Activated naive CD8-positive, alpha-beta T cell treated with anti-CD3 and anti-CD28 coated beads for 36 hours (primary cell): ENCODE measurements at regions not wholly inside any gene's neighbourhood (a gene's known extent, or its start where the extent isn't known, plus 50 kb on each side); places are given as distances from the start of the nearest gene placed in this dataset.
"Not testable (repeated sequence)": the region's sequence is repeated elsewhere in the genome, so short reads cannot be mapped to it uniquely, and the experiment has no call there.

ENCODE experiments used
- DNase-seq: peaks from one replicate; pipeline ENCODE4 v3.0.0; 2021
- H3K27ac Mint-ChIP-seq: one replicate; pipeline ENCODE4 v1.8.0; 2022; ENCODE audit warnings: mild to moderate bottlenecking, moderate library complexity, mixed read lengths
- H3K27me3 Mint-ChIP-seq: one replicate; pipeline ENCODE4 v1.8.0; 2022; ENCODE audit warnings: mild to moderate bottlenecking, mixed read lengths
- H3K36me3 Mint-ChIP-seq: one replicate; pipeline ENCODE4 v1.8.0; 2021; ENCODE audit warnings: mild to moderate bottlenecking, mixed read lengths
- H3K4me1 Mint-ChIP-seq: one replicate; pipeline ENCODE4 v1.8.0; 2021; ENCODE audit warnings: mixed read lengths
- H3K4me3 Mint-ChIP-seq: one replicate; pipeline ENCODE4 v1.8.0; 2022; ENCODE audit warnings: mild to moderate bottlenecking, moderate library complexity, mixed read lengths
- H3K9me3 Mint-ChIP-seq: one replicate; pipeline ENCODE4 v1.8.0; 2022; ENCODE audit warnings: mixed read lengths

DNA sequence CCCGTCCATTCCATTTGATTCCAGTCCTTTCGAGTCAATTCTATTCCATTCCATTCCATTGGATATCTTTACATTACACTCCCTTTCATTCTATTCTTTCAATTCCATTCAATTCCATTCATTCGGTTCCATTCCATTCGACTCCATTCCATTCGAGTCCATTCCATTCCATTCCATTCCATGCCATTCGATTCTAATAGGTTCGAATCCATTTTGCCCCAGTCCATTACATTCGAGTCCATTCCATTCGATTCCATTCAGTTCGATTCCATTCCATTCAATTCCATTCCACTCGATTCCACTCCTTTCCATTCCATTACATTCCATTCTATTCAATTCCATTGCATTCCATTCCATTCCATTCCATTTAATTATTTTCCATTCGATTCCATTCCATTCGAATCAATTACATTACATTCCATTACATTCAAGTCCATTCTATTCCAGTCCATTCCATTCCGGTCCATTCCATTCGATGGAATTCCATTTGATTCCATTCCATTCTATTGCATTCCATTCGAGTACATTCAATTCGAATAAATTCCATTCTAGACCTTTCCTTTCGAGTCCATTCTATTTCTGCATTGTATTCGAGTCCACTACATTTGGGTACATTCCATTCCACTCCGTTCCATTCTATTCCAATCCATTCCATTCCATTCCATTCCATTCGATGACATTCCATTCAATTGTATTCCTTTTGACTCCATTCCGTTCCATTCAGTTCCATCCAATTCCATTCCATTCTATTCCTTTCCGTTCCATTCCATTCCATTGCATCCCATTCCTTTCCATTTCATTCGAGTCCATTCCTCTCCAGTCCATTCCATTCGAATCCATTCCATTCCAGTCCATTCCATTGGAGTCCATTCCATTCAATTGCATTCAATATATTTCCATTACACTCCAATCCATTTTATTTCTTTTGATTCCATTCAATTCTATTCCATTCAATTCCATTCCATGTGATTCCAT, 2604.8 kb upstream of the TPTE start:
- no peaks in the 10 kb centered on the region for H3K9me3 Mint-ChIP-seq
- no peak overlapping the region for H3K4me3 Mint-ChIP-seq
- DNase-seq = no peak
- H3K36me3 Mint-ChIP-seq = peaks cover 11% of the 10 kb centered on the region
- no peak overlapping the region for H3K27ac Mint-ChIP-seq
- no peaks in the 10 kb centered on the region for H3K4me1 Mint-ChIP-seq
- no peaks in the 10 kb centered on the region for H3K27me3 Mint-ChIP-seq

DNA sequence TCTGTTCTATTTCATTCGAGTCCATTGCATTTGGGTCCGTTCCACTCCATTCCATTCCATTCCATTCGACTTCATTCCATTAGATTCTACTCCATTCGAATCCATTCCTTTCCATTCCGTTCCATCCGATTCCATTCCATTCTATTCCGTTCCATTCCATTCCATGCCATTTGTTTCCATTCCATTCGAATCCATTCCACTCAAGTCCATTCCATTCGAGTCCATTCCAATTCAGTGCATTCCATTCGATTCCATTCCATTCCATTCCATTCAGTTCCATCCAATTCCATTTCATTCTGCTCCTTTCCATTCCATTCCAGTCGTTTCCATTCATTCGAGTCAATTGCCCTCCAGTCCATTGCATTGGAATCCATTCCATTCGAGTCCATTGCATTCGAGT, 2603.7 kb upstream of the TPTE start:
- Mint-ChIP-seq H3K36me3 (peaks cover 22% of the 10 kb centered on the region), H3K9me3 (no peaks in the 10 kb centered on the region), H3K27me3 (no peaks in the 10 kb centered on the region), H3K27ac (no peak overlapping the region), H3K4me3 (no peak overlapping the region), H3K4me1 (no peaks in the 10 kb centered on the region)
- DNase-seq = no peak

DNA sequence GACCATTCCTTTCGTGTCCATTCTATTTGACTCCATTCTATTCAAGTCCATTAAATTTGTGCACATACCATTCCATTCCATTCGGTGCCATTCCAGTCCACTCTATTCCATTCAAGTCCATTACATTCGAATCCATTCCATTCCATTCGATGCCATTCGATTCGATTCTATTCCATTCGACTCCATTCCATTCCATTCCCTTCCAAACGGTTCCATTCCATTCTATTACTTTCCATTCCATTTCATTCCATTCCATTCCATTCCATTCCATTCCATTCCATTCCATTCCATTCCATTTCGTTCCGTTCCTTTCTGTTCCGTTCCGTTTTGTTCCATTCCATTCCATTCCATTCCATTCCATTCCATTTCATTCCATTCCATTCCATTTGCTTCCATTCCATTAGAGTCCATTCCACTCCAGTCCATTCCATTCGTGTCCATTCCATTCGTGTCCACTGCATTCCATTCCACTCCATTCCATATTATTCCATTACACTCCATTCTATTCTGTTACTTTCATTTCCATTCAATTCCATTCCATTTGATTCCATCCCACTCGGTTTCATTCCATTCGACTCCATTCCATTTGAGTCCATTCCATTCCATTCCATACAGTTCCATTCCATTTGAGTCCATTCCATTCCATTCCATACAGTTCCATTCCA, 2595.3 kb upstream of the TPTE start:
- H3K36me3 Mint-ChIP-seq = peaks cover 92% of the 10 kb centered on the region
- DNase-seq, H3K27ac Mint-ChIP-seq, H3K27me3 Mint-ChIP-seq, H3K4me3 Mint-ChIP-seq, H3K9me3 Mint-ChIP-seq, H3K4me1 Mint-ChIP-seq: not testable (repeated sequence)

DNA sequence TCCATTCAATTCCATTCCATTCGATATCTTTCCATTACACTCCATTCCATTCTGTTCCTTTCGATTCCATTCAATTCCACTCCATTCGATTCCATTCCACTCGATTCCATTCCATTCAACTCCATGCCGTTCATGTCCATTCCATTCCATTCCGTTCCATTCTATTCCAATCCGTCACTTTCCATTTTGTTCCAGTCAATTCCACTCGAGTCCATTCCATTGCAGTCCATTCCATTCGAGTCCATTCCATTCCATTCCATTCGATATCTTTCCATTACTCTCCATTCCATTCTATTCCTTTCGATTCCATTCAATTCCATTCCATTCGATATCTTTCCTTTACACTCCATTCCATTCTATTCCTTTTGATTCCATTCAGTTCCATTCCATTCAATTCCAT, 2592.9 kb upstream of the TPTE start:
- not testable (repeated sequence) for H3K27ac Mint-ChIP-seq, H3K27me3 Mint-ChIP-seq, DNase-seq, H3K4me3 Mint-ChIP-seq, H3K4me1 Mint-ChIP-seq
- Mint-ChIP-seq H3K9me3 (peaks cover 32% of the 10 kb centered on the region), H3K36me3 (peaks cover 89% of the 10 kb centered on the region)

DNA sequence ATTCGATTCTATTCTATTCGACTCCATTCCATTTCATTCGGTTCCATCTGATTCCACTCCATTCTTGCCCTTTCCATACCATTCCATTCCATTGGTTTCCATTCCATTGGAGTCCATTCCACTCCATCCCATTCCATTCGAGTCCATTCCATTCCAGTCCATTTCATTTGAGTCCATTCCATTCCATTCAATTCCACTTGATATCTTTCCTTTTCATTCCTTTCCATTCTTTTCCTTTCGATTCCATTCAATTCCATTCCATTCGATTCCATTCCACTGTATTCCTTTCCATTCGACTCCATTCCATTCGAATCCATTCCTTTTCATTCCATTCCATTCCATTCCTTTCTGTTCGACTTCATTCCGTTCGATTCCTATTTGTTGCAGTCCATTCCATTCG, 2591.8 kb upstream of the TPTE start:
- H3K4me1 Mint-ChIP-seq, DNase-seq, H3K27me3 Mint-ChIP-seq, H3K4me3 Mint-ChIP-seq, H3K27ac Mint-ChIP-seq: not testable (repeated sequence)
- H3K9me3 Mint-ChIP-seq = peaks cover 43% of the 10 kb centered on the region
- H3K36me3 Mint-ChIP-seq = peaks cover 88% of the 10 kb centered on the region

DNA sequence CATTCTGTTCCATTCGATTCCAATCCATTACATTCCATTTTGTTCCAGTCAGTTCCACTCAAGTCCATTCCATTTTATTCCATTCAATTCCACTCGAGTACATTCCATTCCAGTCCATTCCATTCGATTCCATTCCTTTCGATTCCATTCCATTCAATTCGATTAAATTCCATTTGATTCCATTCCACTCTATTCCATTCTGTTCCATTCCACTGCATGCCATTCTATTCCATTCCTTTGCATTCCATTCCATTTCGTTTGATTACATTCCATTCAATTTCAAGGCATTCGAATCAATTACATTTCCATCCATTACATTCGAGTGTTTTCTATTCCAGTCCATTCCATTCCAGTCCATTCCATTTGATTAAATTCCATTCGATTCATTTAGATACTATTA, 2590.9 kb upstream of the TPTE start:
- not testable (repeated sequence) for H3K4me1 Mint-ChIP-seq, DNase-seq, H3K27ac Mint-ChIP-seq, H3K4me3 Mint-ChIP-seq, H3K27me3 Mint-ChIP-seq
- peaks cover 51% of the 10 kb centered on the region for H3K9me3 Mint-ChIP-seq
- peaks cover 91% of the 10 kb centered on the region for H3K36me3 Mint-ChIP-seq

DNA sequence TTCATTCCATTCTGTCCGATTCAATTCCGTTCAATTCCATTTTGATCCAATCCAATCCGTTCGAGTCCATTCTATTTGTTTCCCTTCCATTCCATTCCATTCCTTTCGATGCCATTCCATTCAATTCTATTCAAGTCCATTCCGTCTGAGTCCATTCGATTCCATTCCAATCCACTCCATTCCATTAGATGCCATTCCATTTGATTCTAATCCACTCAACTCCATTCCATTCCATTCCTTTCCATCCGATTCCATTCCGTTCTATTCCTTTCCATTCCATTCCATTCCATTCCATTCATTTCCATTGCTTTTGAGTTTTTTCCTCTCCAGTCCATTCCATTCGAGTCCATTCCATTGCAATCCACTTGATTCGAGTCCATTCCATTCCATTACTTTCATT, 2589.3 kb upstream of the TPTE start:
- H3K9me3 Mint-ChIP-seq = peaks cover 68% of the 10 kb centered on the region
- not testable (repeated sequence) for H3K27ac Mint-ChIP-seq, H3K27me3 Mint-ChIP-seq, DNase-seq, H3K4me3 Mint-ChIP-seq, H3K4me1 Mint-ChIP-seq
- peaks cover 90% of the 10 kb centered on the region for H3K36me3 Mint-ChIP-seq

DNA sequence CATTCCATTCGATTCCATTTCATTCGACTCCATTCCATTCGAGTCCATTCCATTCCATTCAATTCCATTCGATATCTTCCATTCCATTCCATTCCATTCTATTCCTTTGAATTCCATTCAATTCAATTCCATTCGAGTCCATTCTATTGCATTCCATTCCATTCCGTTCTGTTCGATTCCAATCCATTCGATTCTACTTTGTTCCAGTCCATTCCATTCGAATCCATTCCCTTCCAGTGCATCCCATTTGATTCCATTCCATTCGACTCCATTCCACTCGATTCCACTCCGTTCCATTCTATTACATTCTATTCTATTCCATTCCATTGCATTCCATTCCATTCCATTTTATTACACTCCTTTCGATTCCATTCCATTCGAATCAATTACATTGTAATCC, 2588.5 kb upstream of the TPTE start:
- Mint-ChIP-seq H3K9me3 (peaks cover 75% of the 10 kb centered on the region), H3K36me3 (peaks cover 90% of the 10 kb centered on the region)
- H3K4me3 Mint-ChIP-seq, H3K27me3 Mint-ChIP-seq, H3K4me1 Mint-ChIP-seq, H3K27ac Mint-ChIP-seq, DNase-seq: not testable (repeated sequence)

DNA sequence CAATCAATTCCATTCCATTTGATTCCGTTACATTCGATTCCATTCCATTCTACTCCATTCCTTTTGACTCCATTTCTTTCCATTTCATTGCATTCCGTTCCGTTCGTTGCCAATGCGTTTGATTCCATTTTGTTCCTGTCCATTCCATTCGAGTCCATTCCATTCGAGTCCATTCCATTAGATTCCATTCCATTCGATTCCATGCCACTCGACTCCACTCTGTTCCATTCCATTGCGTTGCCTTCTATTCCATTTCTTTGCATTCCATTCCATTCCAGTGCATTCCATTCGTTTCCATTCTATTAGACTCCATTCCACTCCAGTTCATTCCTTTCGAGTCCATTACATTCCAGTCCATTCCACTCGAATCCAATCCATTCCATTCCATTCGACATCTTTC, 2587.5 kb upstream of the TPTE start:
- H3K36me3 Mint-ChIP-seq = peaks cover 88% of the 10 kb centered on the region
- DNase-seq = no peak
- peaks cover 86% of the 10 kb centered on the region for H3K9me3 Mint-ChIP-seq
- no peak overlapping the region for H3K27ac Mint-ChIP-seq
- H3K27me3 Mint-ChIP-seq = no peaks in the 10 kb centered on the region
- no peaks in the 10 kb centered on the region for H3K4me1 Mint-ChIP-seq
- H3K4me3 Mint-ChIP-seq = no peak overlapping the region

DNA sequence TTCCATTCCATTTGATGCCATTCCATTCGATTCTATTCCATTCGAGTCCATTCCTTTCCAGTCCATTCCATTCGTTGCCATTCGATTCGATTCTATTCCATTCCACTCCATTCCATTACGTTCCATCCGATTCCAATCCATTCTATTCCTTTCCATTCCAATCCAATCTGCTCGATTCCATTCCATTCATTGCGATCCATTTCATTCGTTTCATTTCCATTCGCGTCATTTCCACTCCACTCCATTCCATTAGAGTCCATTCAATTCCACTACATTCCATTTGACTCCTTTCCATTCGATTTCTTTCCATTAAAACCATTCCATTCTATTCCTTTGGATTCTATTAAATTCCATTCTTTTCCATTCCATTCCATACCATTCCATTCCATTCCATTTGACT, 2584.1 kb upstream of the TPTE start:
- H3K27ac Mint-ChIP-seq, H3K27me3 Mint-ChIP-seq, DNase-seq, H3K4me3 Mint-ChIP-seq, H3K4me1 Mint-ChIP-seq: not testable (repeated sequence)
- peaks cover 91% of the 10 kb centered on the region for H3K36me3 Mint-ChIP-seq
- H3K9me3 Mint-ChIP-seq = peaks cover 100% of the 10 kb centered on the region

DNA sequence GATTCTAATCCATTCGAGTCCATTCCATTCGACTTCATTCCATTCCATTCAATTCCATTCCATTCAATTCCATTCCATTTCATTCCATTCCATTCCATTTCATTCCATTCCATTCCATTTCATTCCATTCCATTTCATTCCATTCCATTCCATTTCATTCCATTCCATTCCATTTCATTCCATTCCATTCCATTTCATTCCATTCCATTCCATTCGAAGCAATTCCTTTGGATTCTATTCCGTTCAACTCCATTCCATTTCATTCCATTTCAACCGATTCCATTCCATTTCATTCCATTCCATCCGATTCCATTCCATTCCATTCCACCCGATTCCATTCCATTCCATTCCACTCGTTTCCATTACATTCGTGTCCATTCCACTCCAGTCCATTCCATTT, 2583.2 kb upstream of the TPTE start:
- Mint-ChIP-seq H3K9me3 (peaks cover 100% of the 10 kb centered on the region), H3K36me3 (peaks cover 91% of the 10 kb centered on the region)
- not testable (repeated sequence) for H3K27ac Mint-ChIP-seq, H3K27me3 Mint-ChIP-seq, H3K4me3 Mint-ChIP-seq, DNase-seq, H3K4me1 Mint-ChIP-seq

DNA sequence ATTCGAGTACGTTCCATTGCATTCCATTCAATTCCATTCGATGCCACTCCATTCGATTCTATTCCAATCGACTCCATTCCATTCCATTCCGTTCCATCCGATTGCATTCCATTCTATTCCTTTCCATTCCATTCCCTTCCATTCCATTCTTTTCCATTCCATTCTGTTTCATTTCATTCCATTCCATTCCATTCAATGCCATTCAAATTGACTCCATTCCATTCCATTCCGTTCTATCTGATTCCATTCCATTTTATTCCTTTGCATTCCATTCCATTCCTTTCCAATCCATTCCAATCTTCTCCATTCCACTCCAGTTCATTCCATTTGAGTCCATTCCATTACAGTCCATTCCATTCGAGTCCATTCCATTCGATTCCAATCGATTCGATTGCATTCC, 2580.0 kb upstream of the TPTE start:
- H3K9me3 Mint-ChIP-seq = peaks cover 100% of the 10 kb centered on the region
- H3K27me3 Mint-ChIP-seq, H3K4me1 Mint-ChIP-seq, H3K4me3 Mint-ChIP-seq, DNase-seq, H3K27ac Mint-ChIP-seq: not testable (repeated sequence)
- H3K36me3 Mint-ChIP-seq = peaks cover 92% of the 10 kb centered on the region

DNA sequence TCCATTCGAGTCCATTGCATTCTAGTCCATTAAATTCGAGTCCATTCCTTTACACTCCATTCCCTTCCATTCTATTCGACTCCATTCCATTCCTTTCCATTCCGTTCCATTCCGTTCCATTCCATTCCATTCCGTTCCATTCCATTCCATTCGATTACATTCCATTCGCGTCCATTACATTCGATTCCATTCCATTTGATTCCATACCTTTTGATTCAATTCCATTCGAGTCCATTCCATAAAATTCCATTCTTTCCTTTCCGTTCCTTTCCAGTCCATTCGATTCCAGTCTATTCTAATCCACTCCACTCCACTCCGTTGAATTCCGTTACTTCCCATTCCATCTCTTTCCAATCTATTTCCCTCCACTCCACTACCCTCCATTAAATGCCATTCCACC, 2579.2 kb upstream of the TPTE start:
- H3K27me3 Mint-ChIP-seq, H3K27ac Mint-ChIP-seq, H3K4me1 Mint-ChIP-seq, H3K4me3 Mint-ChIP-seq, DNase-seq: not testable (repeated sequence)
- Mint-ChIP-seq H3K9me3 (peaks cover 100% of the 10 kb centered on the region), H3K36me3 (peaks cover 93% of the 10 kb centered on the region)

DNA sequence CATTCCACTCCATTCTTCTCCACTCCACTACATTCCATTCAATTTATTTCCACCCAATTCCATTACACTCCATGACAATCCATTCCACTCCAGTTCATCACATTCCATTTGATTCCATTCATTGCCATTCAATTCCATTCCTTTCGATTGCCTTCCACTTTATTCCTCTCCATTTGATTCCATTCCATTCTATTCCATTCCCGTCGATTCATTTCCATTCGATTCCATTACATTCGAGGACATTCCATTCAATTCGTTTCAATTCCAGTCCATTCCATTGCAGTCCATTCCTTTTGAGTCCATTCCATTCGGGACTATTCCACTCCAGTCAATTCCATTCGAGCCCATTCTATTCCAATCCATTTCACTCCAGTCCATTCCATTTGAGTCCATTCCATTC, 2577.8 kb upstream of the TPTE start:
- not testable (repeated sequence) for H3K4me1 Mint-ChIP-seq, H3K27ac Mint-ChIP-seq, H3K4me3 Mint-ChIP-seq, DNase-seq, H3K27me3 Mint-ChIP-seq
- H3K9me3 Mint-ChIP-seq = peaks cover 100% of the 10 kb centered on the region
- H3K36me3 Mint-ChIP-seq = peaks cover 93% of the 10 kb centered on the region

DNA sequence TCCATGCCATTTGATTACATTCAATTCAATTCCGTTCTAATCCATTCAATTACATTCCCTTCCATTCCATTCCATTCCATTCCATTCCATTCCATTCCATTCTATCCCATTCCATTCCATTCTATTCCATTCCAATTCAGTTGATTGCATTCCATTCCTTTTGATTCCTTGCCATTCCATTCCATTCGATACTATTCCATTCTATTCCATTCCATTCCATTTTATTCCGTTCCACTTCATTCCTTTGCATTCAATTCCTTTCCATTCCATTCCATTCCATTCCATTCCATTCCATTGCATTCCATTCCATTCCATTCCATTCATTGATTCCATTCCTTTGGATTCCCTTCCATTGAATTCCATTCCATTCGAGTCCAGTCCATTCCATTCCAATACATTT, 2574.0 kb upstream of the TPTE start:
- Mint-ChIP-seq H3K4me1 (no peaks in the 10 kb centered on the region), H3K36me3 (peaks cover 91% of the 10 kb centered on the region), H3K4me3 (no peak overlapping the region), H3K27me3 (no peaks in the 10 kb centered on the region), H3K27ac (no peak overlapping the region), H3K9me3 (peaks cover 100% of the 10 kb centered on the region)
- no peak for DNase-seq

DNA sequence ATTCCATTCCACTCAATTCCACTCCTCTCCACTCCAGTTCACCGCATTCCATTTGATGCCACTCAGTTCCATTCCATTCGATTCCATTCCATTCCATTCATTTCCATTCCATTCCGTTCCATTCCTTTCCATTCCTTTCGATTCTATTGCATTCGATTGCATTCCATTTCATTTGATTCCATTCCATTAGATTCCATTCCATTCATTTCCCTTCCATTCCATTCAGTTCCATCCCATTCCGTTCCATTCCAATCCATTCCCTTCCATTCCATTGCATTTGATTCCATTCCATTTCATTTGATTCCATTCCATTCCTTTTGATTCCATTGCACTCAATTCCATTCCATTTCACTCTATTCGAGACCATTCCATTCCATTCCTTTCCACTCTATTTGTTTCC, 2572.7 kb upstream of the TPTE start:
- not testable (repeated sequence) for H3K27me3 Mint-ChIP-seq, H3K4me1 Mint-ChIP-seq, H3K27ac Mint-ChIP-seq, DNase-seq, H3K4me3 Mint-ChIP-seq
- Mint-ChIP-seq H3K36me3 (peaks cover 92% of the 10 kb centered on the region), H3K9me3 (peaks cover 100% of the 10 kb centered on the region)
